Hepatocyte (in vitro differentiated cells): ENCODE measurements at regions not wholly inside any gene's neighbourhood (a gene's known extent, or its start where the extent isn't known, plus 50 kb on each side); places are given as distances from the start of the nearest gene placed in this dataset.

ENCODE experiments used
- CTCF ChIP-seq: fragments of 200-600 bp; sonication (generic); IDR thresholded peaks from 2 replicates; pipeline ENCODE4 v1.5.1; 2016; ENCODE audit warnings: antibody characterized with exemption, mild to moderate bottlenecking; ENCODE audit not compliant: poor library complexity
- EZH2 ChIP-seq: fragments of 200-600 bp; sonication (generic); IDR thresholded peaks from 2 replicates; pipeline ENCODE4 v1.6.1; 2016; ENCODE audit warnings: antibody characterized with exemption, mild to moderate bottlenecking, borderline replicate concordance

GRCh38 chr2:145273840-145274239 is 753.9 kb upstream of the ZEB2 start:
- no peak for TF ChIP-seq CTCF
- no peak for TF ChIP-seq EZH2
